H1 (cell line): ENCODE measurements at regions not wholly inside any gene's neighbourhood (a gene's known extent, or its start where the extent isn't known, plus 50 kb on each side); places are given as distances from the start of the nearest gene placed in this dataset.

ENCODE experiments used
- EP300 ChIP-seq, 2 experiments: IDR thresholded peaks; 1 replicate in 1 of 2; 2 replicates in 1 of 2; pipeline ENCODE4 v1.6.1; 2011 to 2012; ENCODE audit warnings: low read depth in 2 of 2, low read length in 2 of 2, mild to moderate bottlenecking in 2 of 2, borderline replicate concordance in 1 of 2, inconsistent platforms in 1 of 2, moderate library complexity in 1 of 2
- FOSL1 ChIP-seq: IDR thresholded peaks from 2 replicates; pipeline ENCODE4 v1.6.1; 2011; ENCODE audit warnings: mild to moderate bottlenecking, low read depth, low read length, moderate library complexity; ENCODE audit not compliant: insufficient read depth
- GTF2F1 ChIP-seq: IDR thresholded peaks from 2 replicates; pipeline ENCODE4 v1.6.1; 2012; ENCODE audit warnings: low read depth, low read length, improper control_type of control experiment, borderline replicate concordance
- KDM1A ChIP-seq: fragments of 200-600, 300-600 bp; sonication (generic); IDR thresholded peaks from 2 replicates; pipeline ENCODE4 v1.7.1; 2016; ENCODE audit warnings: mild to moderate bottlenecking, low read length, borderline replicate concordance
- POLR2A ChIP-seq, 2 experiments: IDR thresholded peaks; 1 replicate in 1 of 2; 2 replicates in 1 of 2; pipeline ENCODE4 v1.6.1; 2011; ENCODE audit warnings: low read depth in 2 of 2, low read length in 2 of 2, mild to moderate bottlenecking in 2 of 2; ENCODE audit errors: control extremely low read depth in 1 of 2
- POU5F1 ChIP-seq: IDR thresholded peaks from 2 replicates; pipeline ENCODE4 v1.6.1; 2011; ENCODE audit warnings: low read depth, mild to moderate bottlenecking, low read length, moderate library complexity
- RNF2 ChIP-seq: fragments of 200-900, 300-1000 bp; sonication (generic); IDR thresholded peaks from 2 replicates; pipeline ENCODE4 v1.7.1; 2016; ENCODE audit warnings: borderline replicate concordance, low read depth, mild to moderate bottlenecking, antibody characterized with exemption, low read length; ENCODE audit not compliant: poor library complexity, severe bottlenecking; ENCODE audit errors: missing control alignments
- TAF7 ChIP-seq: optimal IDR thresholded peaks from 2 replicates; pipeline ENCODE3; 2011; ENCODE audit warnings: low read depth, mild to moderate bottlenecking, inconsistent platforms, low read length, moderate library complexity, borderline replicate concordance
- TF ChIP-seq, protein P1 (sequence below): fragments of 300-600 bp; sonication (generic); IDR thresholded peaks from 2 replicates; pipeline ENCODE4 v1.7.1; 2012; ENCODE audit warnings: low read length, moderate library complexity, mild to moderate bottlenecking, inconsistent platforms; ENCODE audit not compliant: insufficient replicate concordance
- TF ChIP-seq, protein P2 (sequence below): IDR thresholded peaks from 2 replicates; pipeline ENCODE4 v1.6.1; 2012; ENCODE audit warnings: inconsistent platforms

DNA sequence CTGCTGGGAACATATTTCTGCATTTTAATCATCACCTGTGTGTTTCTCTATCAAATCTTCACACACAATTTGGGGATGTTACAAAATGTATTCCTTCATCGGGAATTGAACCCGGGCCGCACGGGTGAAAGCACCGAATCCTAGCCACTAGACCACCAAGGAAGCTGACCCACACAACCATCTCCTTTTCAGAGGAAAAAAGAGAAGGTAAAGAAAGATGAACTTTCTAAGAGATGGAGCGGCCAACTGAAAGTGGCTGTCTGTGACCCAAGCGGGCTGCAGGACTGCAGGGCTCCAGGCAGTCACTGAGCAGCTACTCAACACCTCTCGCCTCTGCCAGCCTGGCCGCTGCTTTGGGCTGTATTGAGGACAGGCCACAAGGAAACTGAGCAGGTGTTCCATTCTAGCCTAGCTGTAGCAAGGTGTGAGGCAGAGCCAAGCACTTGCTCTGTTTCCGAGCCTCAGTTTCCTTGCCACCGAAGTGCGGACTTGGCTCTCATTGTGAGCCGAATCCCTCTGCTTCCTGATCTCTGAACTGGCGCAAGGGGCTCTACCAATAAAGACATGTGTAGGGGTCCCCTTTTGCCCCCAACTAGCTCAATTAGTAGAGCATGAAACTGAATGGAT lies 156.9 kb upstream of the NBPF11 start (continued):
- TF ChIP-seq, protein P1, sequence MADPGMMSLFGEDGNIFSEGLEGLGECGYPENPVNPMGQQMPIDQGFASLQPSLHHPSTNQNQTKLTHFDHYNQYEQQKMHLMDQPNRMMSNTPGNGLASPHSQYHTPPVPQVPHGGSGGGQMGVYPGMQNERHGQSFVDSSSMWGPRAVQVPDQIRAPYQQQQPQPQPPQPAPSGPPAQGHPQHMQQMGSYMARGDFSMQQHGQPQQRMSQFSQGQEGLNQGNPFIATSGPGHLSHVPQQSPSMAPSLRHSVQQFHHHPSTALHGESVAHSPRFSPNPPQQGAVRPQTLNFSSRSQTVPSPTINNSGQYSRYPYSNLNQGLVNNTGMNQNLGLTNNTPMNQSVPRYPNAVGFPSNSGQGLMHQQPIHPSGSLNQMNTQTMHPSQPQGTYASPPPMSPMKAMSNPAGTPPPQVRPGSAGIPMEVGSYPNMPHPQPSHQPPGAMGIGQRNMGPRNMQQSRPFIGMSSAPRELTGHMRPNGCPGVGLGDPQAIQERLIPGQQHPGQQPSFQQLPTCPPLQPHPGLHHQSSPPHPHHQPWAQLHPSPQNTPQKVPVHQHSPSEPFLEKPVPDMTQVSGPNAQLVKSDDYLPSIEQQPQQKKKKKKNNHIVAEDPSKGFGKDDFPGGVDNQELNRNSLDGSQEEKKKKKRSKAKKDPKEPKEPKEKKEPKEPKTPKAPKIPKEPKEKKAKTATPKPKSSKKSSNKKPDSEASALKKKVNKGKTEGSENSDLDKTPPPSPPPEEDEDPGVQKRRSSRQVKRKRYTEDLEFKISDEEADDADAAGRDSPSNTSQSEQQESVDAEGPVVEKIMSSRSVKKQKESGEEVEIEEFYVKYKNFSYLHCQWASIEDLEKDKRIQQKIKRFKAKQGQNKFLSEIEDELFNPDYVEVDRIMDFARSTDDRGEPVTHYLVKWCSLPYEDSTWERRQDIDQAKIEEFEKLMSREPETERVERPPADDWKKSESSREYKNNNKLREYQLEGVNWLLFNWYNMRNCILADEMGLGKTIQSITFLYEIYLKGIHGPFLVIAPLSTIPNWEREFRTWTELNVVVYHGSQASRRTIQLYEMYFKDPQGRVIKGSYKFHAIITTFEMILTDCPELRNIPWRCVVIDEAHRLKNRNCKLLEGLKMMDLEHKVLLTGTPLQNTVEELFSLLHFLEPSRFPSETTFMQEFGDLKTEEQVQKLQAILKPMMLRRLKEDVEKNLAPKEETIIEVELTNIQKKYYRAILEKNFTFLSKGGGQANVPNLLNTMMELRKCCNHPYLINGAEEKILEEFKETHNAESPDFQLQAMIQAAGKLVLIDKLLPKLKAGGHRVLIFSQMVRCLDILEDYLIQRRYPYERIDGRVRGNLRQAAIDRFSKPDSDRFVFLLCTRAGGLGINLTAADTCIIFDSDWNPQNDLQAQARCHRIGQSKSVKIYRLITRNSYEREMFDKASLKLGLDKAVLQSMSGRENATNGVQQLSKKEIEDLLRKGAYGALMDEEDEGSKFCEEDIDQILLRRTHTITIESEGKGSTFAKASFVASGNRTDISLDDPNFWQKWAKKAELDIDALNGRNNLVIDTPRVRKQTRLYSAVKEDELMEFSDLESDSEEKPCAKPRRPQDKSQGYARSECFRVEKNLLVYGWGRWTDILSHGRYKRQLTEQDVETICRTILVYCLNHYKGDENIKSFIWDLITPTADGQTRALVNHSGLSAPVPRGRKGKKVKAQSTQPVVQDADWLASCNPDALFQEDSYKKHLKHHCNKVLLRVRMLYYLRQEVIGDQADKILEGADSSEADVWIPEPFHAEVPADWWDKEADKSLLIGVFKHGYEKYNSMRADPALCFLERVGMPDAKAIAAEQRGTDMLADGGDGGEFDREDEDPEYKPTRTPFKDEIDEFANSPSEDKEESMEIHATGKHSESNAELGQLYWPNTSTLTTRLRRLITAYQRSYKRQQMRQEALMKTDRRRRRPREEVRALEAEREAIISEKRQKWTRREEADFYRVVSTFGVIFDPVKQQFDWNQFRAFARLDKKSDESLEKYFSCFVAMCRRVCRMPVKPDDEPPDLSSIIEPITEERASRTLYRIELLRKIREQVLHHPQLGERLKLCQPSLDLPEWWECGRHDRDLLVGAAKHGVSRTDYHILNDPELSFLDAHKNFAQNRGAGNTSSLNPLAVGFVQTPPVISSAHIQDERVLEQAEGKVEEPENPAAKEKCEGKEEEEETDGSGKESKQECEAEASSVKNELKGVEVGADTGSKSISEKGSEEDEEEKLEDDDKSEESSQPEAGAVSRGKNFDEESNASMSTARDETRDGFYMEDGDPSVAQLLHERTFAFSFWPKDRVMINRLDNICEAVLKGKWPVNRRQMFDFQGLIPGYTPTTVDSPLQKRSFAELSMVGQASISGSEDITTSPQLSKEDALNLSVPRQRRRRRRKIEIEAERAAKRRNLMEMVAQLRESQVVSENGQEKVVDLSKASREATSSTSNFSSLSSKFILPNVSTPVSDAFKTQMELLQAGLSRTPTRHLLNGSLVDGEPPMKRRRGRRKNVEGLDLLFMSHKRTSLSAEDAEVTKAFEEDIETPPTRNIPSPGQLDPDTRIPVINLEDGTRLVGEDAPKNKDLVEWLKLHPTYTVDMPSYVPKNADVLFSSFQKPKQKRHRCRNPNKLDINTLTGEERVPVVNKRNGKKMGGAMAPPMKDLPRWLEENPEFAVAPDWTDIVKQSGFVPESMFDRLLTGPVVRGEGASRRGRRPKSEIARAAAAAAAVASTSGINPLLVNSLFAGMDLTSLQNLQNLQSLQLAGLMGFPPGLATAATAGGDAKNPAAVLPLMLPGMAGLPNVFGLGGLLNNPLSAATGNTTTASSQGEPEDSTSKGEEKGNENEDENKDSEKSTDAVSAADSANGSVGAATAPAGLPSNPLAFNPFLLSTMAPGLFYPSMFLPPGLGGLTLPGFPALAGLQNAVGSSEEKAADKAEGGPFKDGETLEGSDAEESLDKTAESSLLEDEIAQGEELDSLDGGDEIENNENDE = no peak
- TF ChIP-seq EP300 (IDR thresholded peaks at IDR 0.05; ENCODE audit: borderline replicate concordance in 1 of 2, low read depth in 2 of 2, low read length in 2 of 2) (no peak), TAF7 (no peak), FOSL1 (no peak), KDM1A (no peak), POU5F1 (0 out of 2 replicates have a peak, but pooled peaks have one; percentile 33), RNF2 (no peak), POLR2A (IDR thresholded peaks at IDR 0.05; ENCODE audit: control extremely low read depth in 1 of 2, low read depth in 2 of 2, low read length in 2 of 2) (no peak), GTF2F1 (no peak)
- TF ChIP-seq, protein P2, sequence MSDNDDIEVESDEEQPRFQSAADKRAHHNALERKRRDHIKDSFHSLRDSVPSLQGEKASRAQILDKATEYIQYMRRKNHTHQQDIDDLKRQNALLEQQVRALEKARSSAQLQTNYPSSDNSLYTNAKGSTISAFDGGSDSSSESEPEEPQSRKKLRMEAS = peak; percentile 87
